ENCODE measurements at regions not wholly inside any gene's neighbourhood (a gene's known extent, or its start where the extent isn't known, plus 50 kb on each side); places are given as distances from the start of the nearest gene placed in this dataset.

DNA sequence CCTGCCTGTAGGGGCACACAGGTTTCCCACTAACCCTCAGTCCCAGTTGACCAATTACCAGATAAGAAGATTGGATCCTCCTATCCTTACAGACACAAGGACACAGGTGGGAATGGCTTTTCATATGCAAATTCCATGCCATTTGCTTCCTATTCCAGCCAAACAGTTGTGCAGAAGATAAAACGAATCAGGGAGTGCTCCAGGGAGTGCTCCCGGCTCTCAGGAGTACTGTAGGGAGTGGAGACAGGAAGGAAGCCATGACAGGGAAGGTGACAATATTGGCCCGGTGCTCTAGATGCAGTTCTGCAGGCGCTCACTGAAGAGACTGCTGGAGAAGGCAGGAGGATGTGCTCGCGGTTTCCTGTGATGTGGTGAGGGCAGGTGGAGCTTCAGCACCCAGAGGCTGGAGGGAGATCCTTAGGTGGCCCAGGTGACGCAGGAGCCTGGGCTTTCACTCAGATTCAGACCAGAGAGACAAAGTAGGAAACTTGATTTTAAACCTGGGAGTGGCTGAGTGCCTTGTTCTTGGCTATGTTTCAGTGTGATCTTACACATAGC, 260.0 kb downstream of the AUH start:
- TF ChIP-seq, protein P1, sequence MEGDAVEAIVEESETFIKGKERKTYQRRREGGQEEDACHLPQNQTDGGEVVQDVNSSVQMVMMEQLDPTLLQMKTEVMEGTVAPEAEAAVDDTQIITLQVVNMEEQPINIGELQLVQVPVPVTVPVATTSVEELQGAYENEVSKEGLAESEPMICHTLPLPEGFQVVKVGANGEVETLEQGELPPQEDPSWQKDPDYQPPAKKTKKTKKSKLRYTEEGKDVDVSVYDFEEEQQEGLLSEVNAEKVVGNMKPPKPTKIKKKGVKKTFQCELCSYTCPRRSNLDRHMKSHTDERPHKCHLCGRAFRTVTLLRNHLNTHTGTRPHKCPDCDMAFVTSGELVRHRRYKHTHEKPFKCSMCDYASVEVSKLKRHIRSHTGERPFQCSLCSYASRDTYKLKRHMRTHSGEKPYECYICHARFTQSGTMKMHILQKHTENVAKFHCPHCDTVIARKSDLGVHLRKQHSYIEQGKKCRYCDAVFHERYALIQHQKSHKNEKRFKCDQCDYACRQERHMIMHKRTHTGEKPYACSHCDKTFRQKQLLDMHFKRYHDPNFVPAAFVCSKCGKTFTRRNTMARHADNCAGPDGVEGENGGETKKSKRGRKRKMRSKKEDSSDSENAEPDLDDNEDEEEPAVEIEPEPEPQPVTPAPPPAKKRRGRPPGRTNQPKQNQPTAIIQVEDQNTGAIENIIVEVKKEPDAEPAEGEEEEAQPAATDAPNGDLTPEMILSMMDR (IDR thresholded peaks at IDR 0.05) = no peak
- TF ChIP-seq POLR2A (IDR thresholded peaks at IDR 0.05) = no peak
